Esophagus muscularis mucosa (tissue), 3 donors: ENCODE measurements at regions not wholly inside any gene's neighbourhood (a gene's known extent, or its start where the extent isn't known, plus 50 kb on each side); places are given as distances from the start of the nearest gene placed in this dataset.

Experiments used
- CTCF ChIP-seq, 3 experiments: fragments of 200-600 bp in 2 of 3; fragments of 450-650 bp in 1 of 3; sonication (generic) in 2 of 3; IDR thresholded peaks; one replicate each; pipeline ENCODE4 v1.5.1; 2017 to 2019; ENCODE audit warnings: antibody characterized with exemption in 3 of 3, mild to moderate bottlenecking in 2 of 3, moderate library complexity in 1 of 3
- POLR2A ChIP-seq: fragments of 450-650 bp; IDR thresholded peaks from one replicate; pipeline ENCODE4 v1.6.1; 2017; ENCODE audit warnings: antibody characterized with exemption, moderate library complexity, mild to moderate bottlenecking, low read depth
- POLR2AphosphoS5 ChIP-seq, 2 donors: sonication (generic); formaldehyde crosslinking; IDR thresholded peaks; one replicate each; pipeline ENCODE4 v1.6.1; 2017; ENCODE audit warnings: antibody characterized with exemption in 2 of 2

- no peak for TF ChIP-seq POLR2AphosphoS5 (IDR thresholded peaks at IDR 0.05)
- TF ChIP-seq CTCF (IDR thresholded peaks at IDR 0.05) = no peak
- no peak for TF ChIP-seq POLR2A
Measured at GRCh38 chr10:129253865-129254179, 213.2 kb upstream of the MGMT start.
